Adipose tissue (tissue), 3 donors: ENCODE measurements at regions not wholly inside any gene's neighbourhood (a gene's known extent, or its start where the extent isn't known, plus 50 kb on each side); places are given as distances from the start of the nearest gene placed in this dataset.

Source experiments
- H3K27ac ChIP-seq: one replicate; pipeline ENCODE4 v1.5.1; 2013; ENCODE audit warnings: low read depth, low read length
- WGBS, 3 donors: extraction: QIAGEN DNeasy Blood & Tissue Kit; methylation state at CpG; one replicate each; pipeline ENCODE4 v1.1.7; 2013; 5-methylcytosine and 5-hydroxymethylcytosine counted together
- donor health status: healthy with polysubstance abuse.
- donor health status: Bipolar disorder and iron deficiency.
- donor health status: healthy.

GRCh38 chr1:95686217-95686616 lies 452.2 kb downstream of the RWDD3 start:
- H3K27ac ChIP-seq: no peak overlapping the region

GRCh38 chr1:95699149-95699953 lies 465.3 kb downstream of the RWDD3 start:
- no peak overlapping the region for H3K27ac ChIP-seq
- WGBS, 3 donors: 35 to 58% (median 51%) methylated on average over 3 of the region's 3 CpGs

GRCh38 chr1:95701450-95702173 lies 467.6 kb downstream of the RWDD3 start:
- H3K27ac ChIP-seq: no peak overlapping the region
- 87 to 97% (median 88%) methylated on average over 4 of the region's 4 CpGs for WGBS, 3 donors

GRCh38 chr1:95703046-95703445 lies 469.0 kb downstream of the RWDD3 start:
- H3K27ac ChIP-seq: no peak overlapping the region

GRCh38 chr1:95716097-95716496 lies 482.1 kb downstream of the RWDD3 start:
- H3K27ac ChIP-seq: no peak overlapping the region
- 77 to 88% (median 86%) methylated on average over 3 of the region's 3 CpGs for WGBS, 3 donors

- 81 to 86% (median 82%) methylated on average over 5 of the region's 5 CpGs for WGBS, 3 donors
- no peak overlapping the region for H3K27ac ChIP-seq
These were observed 482.5 kb downstream of the RWDD3 start for GRCh38 chr1:95716550-95716949.

GRCh38 chr1:95723346-95723745 lies 489.3 kb downstream of the RWDD3 start:
- 85 to 98% (median 91%) methylated on average over 1 of the region's 1 CpG for WGBS, 3 donors
- no peak overlapping the region for H3K27ac ChIP-seq

- H3K27ac ChIP-seq: no peak overlapping the region
- 69 to 83% (median 81%) methylated on average over 2 of the region's 2 CpGs for WGBS, 3 donors
These were observed 494.8 kb downstream of the RWDD3 start for GRCh38 chr1:95728841-95729240.

- WGBS, 3 donors: 58 to 68% (median 66%) methylated on average over 3 of the region's 3 CpGs
- H3K27ac ChIP-seq: no peak overlapping the region
These were observed 497.0 kb downstream of the RWDD3 start for GRCh38 chr1:95730986-95731385.

- no peak overlapping the region for H3K27ac ChIP-seq
These were observed 497.5 kb downstream of the RWDD3 start for GRCh38 chr1:95731466-95731865.

- no peak overlapping the region for H3K27ac ChIP-seq
- WGBS, 3 donors: 55 to 72% (median 63%) methylated on average over 1 of the region's 1 CpG
These were observed 499.0 kb downstream of the RWDD3 start for GRCh38 chr1:95733031-95733430.

- WGBS, 3 donors: 78 to 92% (median 89%) methylated on average over 6 of the region's 6 CpGs
- no peak overlapping the region for H3K27ac ChIP-seq
These were observed 499.7 kb downstream of the RWDD3 start for GRCh38 chr1:95733671-95734070.

GRCh38 chr1:95734560-95734959 lies 500.6 kb downstream of the RWDD3 start:
- no peak overlapping the region for H3K27ac ChIP-seq
- 78 to 86% (median 85%) methylated on average over 2 of the region's 2 CpGs for WGBS, 3 donors

GRCh38 chr1:95742591-95743089 lies 508.6 kb downstream of the RWDD3 start:
- no peak overlapping the region for H3K27ac ChIP-seq
- 44 to 53% (median 50%) methylated on average over 3 of the region's 3 CpGs for WGBS, 3 donors

- 47 to 74% (median 67%) methylated on average over 2 of the region's 2 CpGs for WGBS, 3 donors
These were observed 510.7 kb downstream of the RWDD3 start for GRCh38 chr1:95744731-95745130.

GRCh38 chr1:95752515-95753381 lies 518.7 kb downstream of the RWDD3 start:
- no peak overlapping the region for H3K27ac ChIP-seq
- WGBS, 3 donors: 91 to 92% (median 91%) methylated on average over 26 of the region's 26 CpGs

More at GRCh38 chr1:95744731-95745130, 510.7 kb downstream of the RWDD3 start:
- no peak overlapping the region for H3K27ac ChIP-seq

GRCh38 chr1:95753382-95754016 lies 519.5 kb downstream of the RWDD3 start:
- WGBS, 3 donors: 92 to 95% (median 94%) methylated on average over 12 of the region's 12 CpGs
- no peak overlapping the region for H3K27ac ChIP-seq

GRCh38 chr1:95754412-95754811 lies 520.4 kb downstream of the RWDD3 start:
- H3K27ac ChIP-seq: no peak overlapping the region
- 74 to 89% (median 83%) methylated on average over 3 to 6 of the region's 6 CpGs for WGBS, 3 donors
